NCI-H1930 (cell line): ENCODE measurements at regions not wholly inside any gene's neighbourhood (a gene's known extent, or its start where the extent isn't known, plus 50 kb on each side); places are given as distances from the start of the nearest gene placed in this dataset.

Experiments
- DNase-seq, 2 experiments: peaks; one replicate each; lab custom pipeline; 2025; lab: John Stamatoyannopoulos, UW

DNA sequence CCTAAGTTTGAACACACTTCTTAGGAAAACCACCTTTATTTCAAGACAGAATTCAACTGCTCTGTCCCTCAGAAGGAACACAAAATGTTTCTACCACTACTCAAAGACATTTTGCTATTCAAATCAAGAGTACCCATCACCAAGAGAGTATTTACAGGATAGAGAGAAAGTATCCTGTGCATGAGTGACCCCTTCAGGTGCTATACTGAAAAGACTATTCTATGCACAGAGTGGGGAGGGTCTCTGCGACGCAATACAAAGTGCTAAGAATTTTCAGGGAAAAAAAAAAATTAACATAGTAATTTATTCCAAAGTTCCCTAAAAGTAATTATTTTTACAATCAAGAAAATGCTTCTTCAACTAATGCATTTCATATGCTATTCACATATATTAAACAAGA is 346.4 kb upstream of the FAM241A start:
- no peak for DNase-seq

DNA sequence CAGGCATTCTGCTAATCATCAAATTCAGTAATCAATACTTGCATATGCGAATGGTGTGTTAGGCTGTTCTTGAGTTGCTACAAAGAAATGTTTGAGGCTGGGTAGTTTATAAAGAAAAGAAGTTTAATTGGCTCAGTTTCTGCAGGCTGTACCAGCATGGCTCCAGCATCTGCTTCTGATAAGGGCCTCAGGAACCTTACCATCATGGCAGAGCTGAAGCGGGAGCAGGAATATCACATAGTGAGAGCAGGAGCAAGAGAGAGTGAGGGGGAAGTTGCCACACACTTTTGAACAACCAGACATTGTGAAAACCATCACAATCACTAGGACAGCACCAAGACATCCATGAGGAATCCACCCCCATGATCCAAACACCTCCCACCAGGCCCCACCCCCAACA is 344.7 kb upstream of the FAM241A start:
- no peak for DNase-seq

- DNase-seq: no peak
Measured at GRCh38 chr4:111802191-111802590, 343.1 kb upstream of the FAM241A start.

DNA sequence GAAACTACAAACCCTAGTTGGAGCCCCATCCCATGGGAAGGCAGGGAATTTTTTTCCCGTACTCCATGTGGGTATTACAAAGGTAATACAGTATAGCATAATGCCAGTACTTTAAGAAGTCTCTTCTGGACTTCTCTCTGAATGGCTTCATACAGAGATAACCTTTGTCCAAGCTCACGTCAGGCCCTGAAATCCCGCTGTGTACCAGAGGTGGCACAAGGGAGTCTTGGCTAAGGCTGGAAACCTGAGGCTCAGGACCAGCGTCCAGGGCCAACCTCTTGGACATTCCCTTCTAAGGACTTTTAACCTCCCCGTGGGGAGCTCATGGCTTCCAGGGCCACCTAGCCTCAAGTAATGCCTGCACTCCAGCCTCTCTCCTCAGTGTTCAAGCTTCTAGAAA is 338.9 kb upstream of the FAM241A start:
- DNase-seq: no peak

- DNase-seq: no peak
Measured at GRCh38 chr4:111807576-111807975, 337.7 kb upstream of the FAM241A start.

- DNase-seq: no peak
Measured at GRCh38 chr4:111808174-111808573, 337.1 kb upstream of the FAM241A start.

GRCh38 chr4:111811661-111812060 is 333.6 kb upstream of the FAM241A start:
- no peak for DNase-seq

DNA sequence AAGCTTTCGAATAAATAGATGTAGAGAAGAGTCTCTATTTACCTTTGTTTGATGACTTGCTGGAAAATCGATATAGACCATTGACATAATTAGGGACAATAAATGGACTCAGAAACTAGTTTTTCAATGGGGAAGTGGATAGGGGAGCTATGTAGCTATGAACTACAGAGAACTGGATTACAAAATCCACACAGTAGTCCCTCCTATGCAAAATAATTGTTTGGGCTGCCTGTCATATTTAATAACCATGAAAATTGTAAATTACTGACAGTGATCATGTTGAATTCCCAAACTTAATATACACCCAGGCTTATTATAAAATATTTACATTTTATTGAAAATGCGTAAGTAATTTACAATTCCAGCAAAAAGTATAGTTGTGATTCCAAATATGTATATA is 333.1 kb upstream of the FAM241A start:
- DNase-seq: no peak

DNA sequence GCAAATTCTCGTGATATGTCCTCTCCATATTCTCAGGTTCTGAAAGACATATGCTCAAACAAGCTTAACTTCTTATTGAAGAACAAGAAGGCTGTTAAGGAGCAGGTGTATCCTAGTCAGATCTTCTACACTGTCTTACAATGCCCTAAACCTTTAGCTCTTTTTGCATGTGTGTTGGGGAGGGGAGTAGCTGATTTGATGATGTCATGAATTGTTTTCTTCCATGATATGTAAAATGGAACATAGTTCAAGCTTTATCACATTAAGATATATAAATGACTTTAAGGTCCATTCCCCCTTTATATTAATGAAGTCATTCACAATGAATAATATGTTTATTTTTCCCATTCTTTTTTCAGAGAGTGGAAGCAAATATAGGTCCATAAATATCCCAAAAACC is 332.5 kb upstream of the FAM241A start:
- no peak for DNase-seq

GRCh38 chr4:111813555-111814140 is 331.6 kb upstream of the FAM241A start:
- DNase-seq: peak; percentile 5 to 23

GRCh38 chr4:111814961-111815360 is 330.3 kb upstream of the FAM241A start:
- no peak for DNase-seq

DNA sequence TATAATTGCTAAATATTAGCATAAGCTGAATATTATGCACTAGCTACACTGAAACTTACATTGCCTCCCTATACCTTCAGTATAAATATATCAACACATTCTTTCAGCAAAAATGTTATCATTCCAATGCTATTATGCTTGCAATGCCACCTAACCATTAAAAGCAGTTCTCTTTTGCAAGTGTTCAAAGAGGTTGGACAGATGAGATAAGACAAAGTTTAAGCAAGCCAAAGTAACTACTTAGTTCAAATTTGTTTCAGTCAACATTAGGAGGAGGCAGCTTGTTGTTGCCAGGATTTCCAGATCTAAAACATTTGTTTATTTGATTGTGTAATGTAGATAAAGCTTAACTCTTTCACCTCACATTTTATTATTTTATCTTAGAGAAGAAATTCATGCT is 323.9 kb upstream of the FAM241A start:
- DNase-seq: no peak

GRCh38 chr4:111836601-111837000 is 308.7 kb upstream of the FAM241A start:
- no peak for DNase-seq

DNA sequence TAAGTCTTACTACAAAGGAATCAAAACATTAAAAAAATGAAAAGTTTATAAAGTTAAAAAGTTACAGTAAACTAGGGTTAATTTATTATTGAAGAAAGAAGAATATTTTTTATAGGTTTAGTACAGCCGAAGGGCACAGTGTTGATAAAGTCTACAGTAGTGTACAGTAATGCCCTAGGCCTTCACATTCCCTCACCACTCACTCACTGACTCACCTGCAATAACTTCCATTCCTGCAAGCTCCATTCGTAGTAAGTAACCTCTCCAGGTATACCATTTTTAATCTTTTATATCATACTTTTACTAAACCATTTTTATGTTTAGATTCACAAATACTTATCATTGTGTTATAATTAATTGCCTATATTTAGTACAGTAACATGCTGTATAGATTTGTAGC is 307.5 kb upstream of the FAM241A start:
- DNase-seq: no peak

DNA sequence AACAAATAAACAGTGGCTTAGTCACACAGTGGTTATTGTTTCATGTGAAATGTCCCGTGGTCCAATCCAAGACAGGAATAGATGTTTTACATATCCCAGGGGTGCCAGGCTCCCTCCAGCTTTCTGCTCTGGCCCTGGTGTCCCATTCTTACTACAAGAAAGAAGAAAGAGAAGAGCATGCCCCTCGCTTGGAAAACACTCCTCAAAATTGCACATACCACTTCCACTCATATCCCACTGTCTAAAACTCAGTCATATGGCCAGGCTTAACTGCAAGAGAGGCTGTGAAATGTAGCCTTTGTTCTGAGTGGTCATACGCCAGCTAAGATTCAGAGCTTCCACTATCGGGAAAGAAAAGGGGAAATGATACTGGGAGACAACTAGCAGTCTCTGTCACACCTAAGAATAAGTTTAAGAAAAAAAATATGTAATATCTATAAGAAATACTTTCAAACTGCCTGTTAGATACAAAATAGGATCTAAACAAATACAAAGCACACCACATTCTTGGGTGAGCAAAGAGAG is 306.8 kb upstream of the FAM241A start:
- no peak for DNase-seq

DNA sequence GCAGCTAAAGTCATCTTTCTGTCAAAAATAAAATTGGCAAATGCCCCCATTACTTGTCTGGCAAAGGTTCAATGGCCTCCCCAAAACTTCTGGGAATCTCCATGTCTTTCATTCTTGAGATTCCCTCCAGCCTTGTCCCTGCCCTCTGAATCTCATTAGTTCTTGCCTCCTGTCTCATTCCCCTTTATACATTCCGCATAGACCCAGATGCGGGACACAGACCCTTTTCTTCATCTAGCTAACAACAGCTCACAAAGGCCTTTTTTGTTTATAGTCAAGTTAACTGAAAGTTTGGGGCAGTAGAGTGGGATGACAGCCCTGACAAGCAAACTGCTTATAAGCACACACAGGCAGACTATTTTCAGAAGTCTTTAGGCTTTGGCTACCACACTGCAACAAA is 306.1 kb upstream of the FAM241A start:
- DNase-seq: no peak

DNA sequence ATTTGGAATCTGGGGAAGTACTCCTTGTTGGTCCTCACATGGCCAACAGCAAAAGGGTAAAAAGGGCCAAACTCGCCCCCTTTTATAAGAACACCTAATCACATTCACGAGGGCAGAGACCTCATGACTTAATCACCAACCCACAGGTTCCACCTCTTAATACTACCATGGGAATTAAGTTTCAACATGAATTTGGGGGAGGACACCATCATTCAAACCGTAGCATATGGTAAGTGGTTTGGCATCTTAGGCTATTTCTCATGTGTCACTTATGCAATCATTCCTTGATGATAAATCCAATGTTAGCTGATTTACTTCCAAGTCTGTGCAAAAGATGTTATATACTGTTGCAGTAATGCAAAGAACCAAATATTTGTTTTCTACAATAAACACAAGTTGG is 302.9 kb upstream of the FAM241A start:
- no peak for DNase-seq

GRCh38 chr4:111847296-111848008 is 297.8 kb upstream of the FAM241A start:
- no peak for DNase-seq

DNA sequence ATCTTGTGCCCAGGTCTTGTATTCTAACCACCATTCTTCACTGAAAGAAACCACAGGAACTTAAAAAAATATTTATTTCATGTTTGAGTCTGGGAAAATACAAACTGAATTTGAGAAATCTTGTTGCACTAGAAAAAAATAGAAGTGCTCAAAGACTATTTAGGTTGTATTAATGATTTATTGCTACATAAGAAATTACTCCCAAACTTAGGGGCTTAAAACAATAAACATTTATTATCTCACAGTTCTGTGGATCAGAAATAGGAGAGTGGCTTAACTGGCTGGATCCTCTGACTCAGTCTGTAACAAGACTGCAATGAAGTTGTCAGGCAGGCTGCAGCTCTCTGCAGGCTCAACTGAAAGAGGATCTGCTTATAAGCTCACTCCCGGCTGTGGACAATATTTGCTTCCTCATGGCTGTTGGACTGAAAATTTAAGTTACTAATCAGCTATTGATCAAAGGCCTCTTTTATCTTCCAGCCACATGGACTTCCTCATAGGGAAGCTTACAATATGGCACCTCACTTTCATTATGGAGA is 295.4 kb upstream of the FAM241A start:
- no peak for DNase-seq

- DNase-seq: peak in 1 of 2 experiments; percentile 30
Measured at GRCh38 chr4:111854494-111855087, 290.7 kb upstream of the FAM241A start.

DNA sequence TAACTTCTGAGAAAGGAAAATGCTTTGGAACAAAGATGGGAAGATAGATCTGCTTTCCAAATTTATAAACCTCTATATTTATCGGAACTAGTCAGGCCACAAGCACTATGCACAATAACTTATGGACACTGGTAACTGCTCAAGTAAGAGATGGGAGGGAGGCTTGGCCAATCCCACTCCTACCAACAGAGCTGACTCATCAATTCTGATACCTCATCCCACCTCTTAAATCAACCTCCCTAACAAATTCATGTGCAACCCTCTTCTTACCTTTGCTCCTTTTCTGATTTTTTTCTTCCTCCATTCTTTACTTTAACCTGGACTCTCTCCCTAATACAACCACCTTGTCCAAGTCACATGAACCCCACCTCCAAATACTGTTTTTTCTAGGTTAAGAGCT is 289.9 kb upstream of the FAM241A start:
- DNase-seq: no peak

DNA sequence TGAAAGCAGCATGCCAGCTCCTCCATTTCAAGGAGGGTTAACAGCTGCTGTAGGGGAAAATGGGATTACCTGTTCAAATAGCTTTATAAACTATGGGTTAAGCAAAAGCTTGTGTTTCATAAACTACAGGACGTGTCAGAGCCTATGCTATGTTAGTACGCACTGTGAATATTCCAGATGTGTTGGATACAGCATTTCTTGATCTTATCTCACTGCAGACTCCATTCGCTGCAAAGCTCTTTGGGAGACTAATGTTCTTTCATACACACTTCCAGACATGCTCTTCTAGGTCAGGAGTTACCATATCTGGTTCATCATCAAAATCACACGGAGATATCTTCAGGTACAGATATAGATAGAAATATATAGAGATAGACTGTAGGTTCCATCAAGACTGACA is 281.2 kb upstream of the FAM241A start:
- DNase-seq: no peak

DNA sequence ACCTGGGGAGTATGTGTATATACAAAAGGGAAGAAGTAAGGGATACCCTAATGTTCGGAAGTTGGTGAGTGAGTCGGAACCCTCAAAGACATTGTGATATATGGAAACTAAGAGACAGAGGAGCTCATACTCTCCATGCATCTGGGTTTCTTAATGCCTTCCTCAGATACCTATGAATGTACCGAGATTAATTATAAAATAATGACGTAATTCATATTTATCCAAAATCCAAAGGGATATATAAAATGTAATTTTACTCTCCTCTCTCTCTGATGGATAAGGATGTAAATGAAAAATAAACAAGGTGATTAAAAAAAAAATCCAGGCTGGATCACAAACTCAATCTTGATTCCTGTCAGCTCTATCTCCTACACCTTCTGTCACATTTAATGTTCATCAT is 275.9 kb upstream of the FAM241A start:
- no peak for DNase-seq
